Thyroid gland (tissue), 4 donors: ENCODE measurements at regions not wholly inside any gene's neighbourhood (a gene's known extent, or its start where the extent isn't known, plus 50 kb on each side); places are given as distances from the start of the nearest gene placed in this dataset.

ENCODE experiments used
- DNase-seq, 2 donors: peaks; one replicate each; pipeline ENCODE4 v3.0.0-alpha.2; 2019
- H3K27ac ChIP-seq, 3 donors: fragments of 200-600 bp; sonication (generic); 1 replicate in 2 of 3; 2 replicates in 1 of 3; pipeline ENCODE4 v1.5.1; 2016 to 2019; ENCODE audit warnings: mild to moderate bottlenecking in 1 of 3, moderate library complexity in 1 of 3
- H3K27me3 ChIP-seq: fragments of 200-600 bp; sonication (generic); one replicate; pipeline ENCODE4 v1.5.1; 2019
- H3K36me3 ChIP-seq, 2 donors: fragments of 200-600 bp; sonication (generic); one replicate each; pipeline ENCODE4 v1.5.1; 2016 to 2019
- H3K4me1 ChIP-seq, 2 donors: fragments of 200-600 bp; sonication (generic); one replicate each; pipeline ENCODE4 v1.5.1; 2017 to 2019
- H3K4me3 ChIP-seq, 3 donors: fragments of 200-600 bp; sonication (generic); replicated peaks in 1 of 3; 1 replicate in 2 of 3; 2 replicates in 1 of 3; pipeline ENCODE4 v1.5.1; 2016; ENCODE audit warnings: mild to moderate bottlenecking in 1 of 3
- H3K9me3 ChIP-seq: fragments of 200-600 bp; sonication (generic); one replicate; pipeline ENCODE4 v1.5.1; 2017
- CTCF ChIP-seq, 6 experiments: fragments of 200-600 bp in 3 of 6; fragments of 450-650 bp in 3 of 6; sonication (generic) in 3 of 6; IDR thresholded peaks; one replicate each; pipeline ENCODE4 v1.5.1; 2016 to 2019; ENCODE audit warnings: antibody characterized with exemption in 6 of 6, mild to moderate bottlenecking in 2 of 6, inconsistent platforms in 1 of 6, moderate library complexity in 1 of 6
- POLR2A ChIP-seq, 2 donors: fragments of 450-650 bp; IDR thresholded peaks; one replicate each; pipeline ENCODE4 v1.6.1; 2017; ENCODE audit warnings: antibody characterized with exemption in 2 of 2, mild to moderate bottlenecking in 2 of 2, moderate library complexity in 1 of 2
- WGBS, 2 donors: methylation state at CpG; one replicate each; pipeline ENCODE4 v1.1.5; 2017; 5-methylcytosine and 5-hydroxymethylcytosine counted together
- intact Hi-C: fragments of 100-400 bp; cut with DNase I; formaldehyde crosslinking; loops from one replicate; pipeline ENCODE4 v1.15.1; 2023

- intact Hi-C loops: no loop called here
- H3K27ac ChIP-seq: no peak overlapping the region
- DNase-seq: no peak
- no peaks in the 10 kb centered on the region for H3K27me3 ChIP-seq
- TF ChIP-seq POLR2A (IDR thresholded peaks at IDR 0.05): no peak
- TF ChIP-seq CTCF (IDR thresholded peaks at IDR 0.05): no peak
- no peak overlapping the region for H3K4me3 ChIP-seq
- H3K9me3 ChIP-seq: no peaks in the 10 kb centered on the region
- no peaks in the 10 kb centered on the region for H3K36me3 ChIP-seq
- no peaks in the 10 kb centered on the region for H3K4me1 ChIP-seq
These were observed 319.9 kb upstream of the ADAMTS5 start for GRCh38 chr21:27286760-27287159.

GRCh38 chr21:27277110-27277509 is 310.2 kb upstream of the ADAMTS5 start:
- no peak for TF ChIP-seq POLR2A (IDR thresholded peaks at IDR 0.05)
- TF ChIP-seq CTCF (IDR thresholded peaks at IDR 0.05): no peak
- Histone ChIP-seq H3K9me3 (no peaks in the 10 kb centered on the region), H3K27ac (no peak overlapping the region), H3K27me3 (no peaks in the 10 kb centered on the region), H3K4me3 (no peak overlapping the region), H3K4me1 (no peaks in the 10 kb centered on the region), H3K36me3 (no peaks in the 10 kb centered on the region)
- intact Hi-C loops: no loop called here
- DNase-seq: no peak

- WGBS, 2 donors: 31 to 46% methylated on average over 1 of the region's 1 CpG
- no peak for TF ChIP-seq CTCF (IDR thresholded peaks at IDR 0.05)
- no peak for TF ChIP-seq POLR2A (IDR thresholded peaks at IDR 0.05)
- no peaks in the 10 kb centered on the region for H3K4me1 ChIP-seq
- intact Hi-C loops: no loop called here
- H3K36me3 ChIP-seq: no peaks in the 10 kb centered on the region
- H3K4me3 ChIP-seq: no peak overlapping the region
- H3K27me3 ChIP-seq: no peaks in the 10 kb centered on the region
- no peaks in the 10 kb centered on the region for H3K9me3 ChIP-seq
- no peak for DNase-seq
- no peak overlapping the region for H3K27ac ChIP-seq
These were observed 308.5 kb upstream of the ADAMTS5 start for GRCh38 chr21:27275294-27275927.

GRCh38 chr21:27269644-27270043 is 302.8 kb upstream of the ADAMTS5 start:
- TF ChIP-seq POLR2A (IDR thresholded peaks at IDR 0.05) (no peak), CTCF (IDR thresholded peaks at IDR 0.05) (no peak)
- H3K27me3 ChIP-seq: no peaks in the 10 kb centered on the region
- DNase-seq: no peak
- H3K4me1 ChIP-seq: no peaks in the 10 kb centered on the region
- intact Hi-C loops: no loop called here
- H3K27ac ChIP-seq: no peak overlapping the region
- H3K4me3 ChIP-seq: no peak overlapping the region
- no peaks in the 10 kb centered on the region for H3K36me3 ChIP-seq
- H3K9me3 ChIP-seq: no peaks in the 10 kb centered on the region

GRCh38 chr21:27268290-27268689 is 301.4 kb upstream of the ADAMTS5 start:
- WGBS, 2 donors: 75 to 80% methylated on average over 2 of the region's 2 CpGs
- Histone ChIP-seq H3K4me1 (no peaks in the 10 kb centered on the region), H3K9me3 (no peaks in the 10 kb centered on the region), H3K4me3 (no peak overlapping the region), H3K27me3 (no peaks in the 10 kb centered on the region), H3K27ac (no peak overlapping the region), H3K36me3 (no peaks in the 10 kb centered on the region)
- DNase-seq: no peak
- no peak for TF ChIP-seq CTCF (IDR thresholded peaks at IDR 0.05)
- intact Hi-C loops: no loop called here
